ENCODE measurements at regions not wholly inside any gene's neighbourhood (a gene's known extent, or its start where the extent isn't known, plus 50 kb on each side); places are given as distances from the start of the nearest gene placed in this dataset.

DNA sequence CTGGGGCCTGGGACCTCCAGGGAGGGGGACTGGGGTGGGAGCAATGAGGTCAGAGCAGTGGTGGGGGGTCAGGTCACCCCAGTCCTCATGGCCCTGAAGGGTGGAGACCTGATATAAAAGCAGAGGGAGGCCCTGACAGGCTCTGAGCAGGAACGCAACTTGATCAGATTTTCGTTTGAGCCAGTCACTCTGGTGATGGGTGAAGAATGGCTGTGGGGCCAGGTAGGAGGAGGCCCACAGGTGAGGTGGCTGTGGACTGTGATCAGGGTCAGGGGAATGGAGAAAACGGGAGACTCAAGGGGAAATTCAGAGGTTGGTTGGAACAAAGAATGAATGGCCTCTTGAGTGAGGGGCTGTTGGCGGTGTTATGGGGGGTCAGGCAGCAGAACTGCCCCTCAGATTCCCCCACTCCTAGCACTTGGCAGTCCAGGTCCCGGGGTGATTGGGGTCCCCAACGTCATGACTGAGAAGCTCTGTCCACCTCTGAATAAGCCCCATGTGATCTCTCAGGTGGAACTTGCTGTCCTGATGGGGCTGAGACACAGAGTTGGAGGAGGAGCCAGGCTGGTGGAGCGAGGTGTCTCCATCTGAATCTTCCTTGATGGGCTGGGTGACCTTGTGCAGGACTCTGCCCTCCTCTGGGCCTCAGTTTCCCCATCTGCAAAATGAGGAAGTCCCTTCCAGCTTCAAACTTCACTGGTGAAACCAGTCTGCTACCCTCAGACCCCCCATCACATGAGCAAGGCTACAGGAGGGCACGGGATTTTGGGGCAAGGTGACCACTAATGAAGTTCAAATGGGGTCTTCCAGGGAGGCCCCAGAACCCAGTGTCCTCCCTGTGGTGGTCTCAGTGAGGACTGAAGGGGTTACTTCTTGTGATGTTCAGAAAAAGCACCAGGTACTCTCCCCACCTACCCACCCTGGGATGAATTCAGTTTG is 683.0 kb downstream of the MATN1 start:
- Histone ChIP-seq H3K4me3 (no peak overlapping the region), H3K4me1 (ENCODE audit: insufficient read depth) (no peaks in the 10 kb centered on the region), H3K9me3 (no peaks in the 10 kb centered on the region), H3K27ac (no peak overlapping the region), H3K27me3 (no peaks in the 10 kb centered on the region), H3K36me3 (no peaks in the 10 kb centered on the region)
- no peak for TF ChIP-seq EP300 (IDR thresholded peaks at IDR 0.05)
- DNase-seq = no peak
- WGBS, 3 donors = 85 to 89% (median 86%) methylated on average over 8 of the region's 8 CpGs
- intact Hi-C loops (cut with DNase I) = no loop called here

GRCh38 chr1:30039354-30040080 is 683.9 kb downstream of the MATN1 start:
- H3K36me3 ChIP-seq = no peaks in the 10 kb centered on the region
- H3K4me3 ChIP-seq = no peak overlapping the region
- no peaks in the 10 kb centered on the region for H3K9me3 ChIP-seq
- no peaks in the 10 kb centered on the region for H3K4me1 ChIP-seq (ENCODE audit: insufficient read depth)
- WGBS, 3 donors = 84 to 87% (median 84%) methylated on average over 10 of the region's 10 CpGs
- TF ChIP-seq EP300 (IDR thresholded peaks at IDR 0.05) = no peak
- TF ChIP-seq CTCF (IDR thresholded peaks at IDR 0.05) = no peak
- TF ChIP-seq POLR2A (IDR thresholded peaks at IDR 0.05) = no peak
- intact Hi-C loops (cut with DNase I) = no loop called here
- no peak overlapping the region for H3K27ac ChIP-seq
- no peaks in the 10 kb centered on the region for H3K27me3 ChIP-seq
- DNase-seq = no peak

- Histone ChIP-seq H3K27me3 (no peaks in the 10 kb centered on the region), H3K4me3 (no peak overlapping the region), H3K27ac (no peak overlapping the region), H3K36me3 (no peaks in the 10 kb centered on the region), H3K9me3 (no peaks in the 10 kb centered on the region), H3K4me1 (ENCODE audit: insufficient read depth) (no peaks in the 10 kb centered on the region)
- TF ChIP-seq CTCF (IDR thresholded peaks at IDR 0.05) (no peak), POLR2A (IDR thresholded peaks at IDR 0.05) (no peak), EP300 (IDR thresholded peaks at IDR 0.05) (no peak)
- WGBS, 3 donors = 74 to 88% (median 81%) methylated on average over 9 of the region's 9 CpGs
- intact Hi-C loops (cut with DNase I) = no loop called here
- no peak for DNase-seq
These were observed 685.0 kb downstream of the MATN1 start for GRCh38 chr1:30038134-30039025.

GRCh38 chr1:30037251-30038118 is 685.9 kb downstream of the MATN1 start:
- no peak for DNase-seq
- intact Hi-C loops (cut with DNase I) = no loop called here
- Histone ChIP-seq H3K36me3 (no peaks in the 10 kb centered on the region), H3K4me1 (ENCODE audit: insufficient read depth) (no peaks in the 10 kb centered on the region), H3K27ac (no peak overlapping the region), H3K27me3 (no peaks in the 10 kb centered on the region), H3K9me3 (no peaks in the 10 kb centered on the region), H3K4me3 (no peak overlapping the region)
- TF ChIP-seq EP300 (IDR thresholded peaks at IDR 0.05) = no peak
- no peak for TF ChIP-seq POLR2A (IDR thresholded peaks at IDR 0.05)
- no peak for TF ChIP-seq CTCF (IDR thresholded peaks at IDR 0.05)
- WGBS, 3 donors = 90 to 94% (median 93%) methylated on average over 10 of the region's 10 CpGs

Data from ovary (tissue), 7 donors.